Ovary (tissue), 3 donors: ENCODE measurements at regions not wholly inside any gene's neighbourhood (a gene's known extent, or its start where the extent isn't known, plus 50 kb on each side); places are given as distances from the start of the nearest gene placed in this dataset.

Source experiments
- EP300 ChIP-seq: sonication (generic); formaldehyde crosslinking; IDR thresholded peaks from one replicate; pipeline ENCODE4 v1.6.1; 2017; ENCODE audit warnings: antibody characterized with exemption
- POLR2A ChIP-seq: fragments of 450-650 bp; IDR thresholded peaks from one replicate; pipeline ENCODE4 v1.6.1; 2017; ENCODE audit warnings: antibody characterized with exemption, mild to moderate bottlenecking, moderate library complexity
- TF ChIP-seq, protein P1 (sequence below), 3 donors: fragments of 450-650 bp in 2 of 3; fragments of 200-600 bp in 1 of 3; IDR thresholded peaks; one replicate each; pipeline versions ENCODE4 v1.5.1 to v1.8.0; 2016 to 2022; ENCODE audit warnings: antibody characterized with exemption in 3 of 3, mild to moderate bottlenecking in 1 of 3
- donor health status: DM: no; HTN: no; CAD: no.

DNA sequence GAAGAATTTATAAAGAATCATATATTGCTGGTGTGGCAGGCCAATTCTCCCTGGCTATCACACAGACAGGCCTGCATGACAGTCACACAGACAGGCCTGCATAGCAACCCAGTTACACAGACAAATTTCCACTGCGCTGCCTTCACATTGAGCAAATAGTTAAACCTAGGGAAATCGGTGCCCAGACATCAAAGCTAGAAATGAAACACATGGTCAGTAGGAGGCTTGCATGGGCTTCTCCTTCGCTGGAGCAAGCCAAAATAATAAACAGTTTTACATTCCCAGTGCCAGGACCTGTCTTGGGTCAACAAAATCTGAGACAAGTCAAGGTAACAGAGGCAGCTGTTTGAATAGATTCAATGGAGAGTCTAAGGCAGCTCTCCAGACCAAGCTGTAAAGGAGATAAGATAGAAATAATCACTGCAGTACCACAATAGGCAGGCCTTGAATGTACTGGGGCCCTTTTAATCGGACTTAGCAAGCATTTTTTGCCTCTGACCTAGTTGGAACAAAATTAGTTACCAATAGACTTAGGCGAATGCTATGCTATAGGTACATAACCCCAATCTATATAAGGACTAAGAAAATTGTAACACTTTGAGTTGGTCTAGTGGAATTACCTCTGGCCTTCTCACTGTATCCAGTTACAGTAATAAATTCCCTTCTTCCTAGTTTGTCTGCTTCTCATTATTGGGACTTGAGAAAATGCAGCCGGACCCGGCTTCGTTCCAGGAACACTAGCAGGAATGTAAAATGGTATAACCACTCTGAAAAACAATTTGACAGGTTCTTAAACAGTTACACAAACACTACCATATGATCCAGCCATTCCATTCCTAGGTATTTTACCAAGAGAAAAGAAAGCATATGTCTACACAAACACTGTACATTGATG lies 274.7 kb upstream of the UBE2E2 start:
- TF ChIP-seq, protein P1, sequence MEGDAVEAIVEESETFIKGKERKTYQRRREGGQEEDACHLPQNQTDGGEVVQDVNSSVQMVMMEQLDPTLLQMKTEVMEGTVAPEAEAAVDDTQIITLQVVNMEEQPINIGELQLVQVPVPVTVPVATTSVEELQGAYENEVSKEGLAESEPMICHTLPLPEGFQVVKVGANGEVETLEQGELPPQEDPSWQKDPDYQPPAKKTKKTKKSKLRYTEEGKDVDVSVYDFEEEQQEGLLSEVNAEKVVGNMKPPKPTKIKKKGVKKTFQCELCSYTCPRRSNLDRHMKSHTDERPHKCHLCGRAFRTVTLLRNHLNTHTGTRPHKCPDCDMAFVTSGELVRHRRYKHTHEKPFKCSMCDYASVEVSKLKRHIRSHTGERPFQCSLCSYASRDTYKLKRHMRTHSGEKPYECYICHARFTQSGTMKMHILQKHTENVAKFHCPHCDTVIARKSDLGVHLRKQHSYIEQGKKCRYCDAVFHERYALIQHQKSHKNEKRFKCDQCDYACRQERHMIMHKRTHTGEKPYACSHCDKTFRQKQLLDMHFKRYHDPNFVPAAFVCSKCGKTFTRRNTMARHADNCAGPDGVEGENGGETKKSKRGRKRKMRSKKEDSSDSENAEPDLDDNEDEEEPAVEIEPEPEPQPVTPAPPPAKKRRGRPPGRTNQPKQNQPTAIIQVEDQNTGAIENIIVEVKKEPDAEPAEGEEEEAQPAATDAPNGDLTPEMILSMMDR (IDR thresholded peaks at IDR 0.05), result no peak
- TF ChIP-seq EP300 (no peak), POLR2A (no peak)
